ENCODE measurements at regions not wholly inside any gene's neighbourhood (a gene's known extent, or its start where the extent isn't known, plus 50 kb on each side); places are given as distances from the start of the nearest gene placed in this dataset.

DNA sequence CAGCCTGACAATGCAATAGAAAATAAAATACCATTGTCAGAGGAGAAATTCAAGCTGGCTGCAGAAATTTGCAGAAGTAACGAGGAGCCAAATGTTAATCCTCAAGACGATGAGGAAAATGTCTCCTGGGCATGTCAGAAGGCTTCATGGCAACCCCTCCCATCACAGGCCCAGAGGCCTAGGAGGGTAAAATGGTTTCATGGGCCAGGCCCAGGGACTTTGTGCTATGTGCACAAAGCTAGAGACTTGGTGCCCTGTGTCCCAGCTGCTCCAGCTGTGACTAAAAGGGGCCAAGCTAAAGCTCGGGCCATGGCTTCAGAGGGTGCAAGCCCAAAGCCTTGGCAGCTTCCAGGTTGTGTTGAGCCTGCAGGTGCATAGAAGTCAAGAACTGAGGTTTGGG lies 431.7 kb downstream of the LMO7 start:
- TF ChIP-seq, protein P1, sequence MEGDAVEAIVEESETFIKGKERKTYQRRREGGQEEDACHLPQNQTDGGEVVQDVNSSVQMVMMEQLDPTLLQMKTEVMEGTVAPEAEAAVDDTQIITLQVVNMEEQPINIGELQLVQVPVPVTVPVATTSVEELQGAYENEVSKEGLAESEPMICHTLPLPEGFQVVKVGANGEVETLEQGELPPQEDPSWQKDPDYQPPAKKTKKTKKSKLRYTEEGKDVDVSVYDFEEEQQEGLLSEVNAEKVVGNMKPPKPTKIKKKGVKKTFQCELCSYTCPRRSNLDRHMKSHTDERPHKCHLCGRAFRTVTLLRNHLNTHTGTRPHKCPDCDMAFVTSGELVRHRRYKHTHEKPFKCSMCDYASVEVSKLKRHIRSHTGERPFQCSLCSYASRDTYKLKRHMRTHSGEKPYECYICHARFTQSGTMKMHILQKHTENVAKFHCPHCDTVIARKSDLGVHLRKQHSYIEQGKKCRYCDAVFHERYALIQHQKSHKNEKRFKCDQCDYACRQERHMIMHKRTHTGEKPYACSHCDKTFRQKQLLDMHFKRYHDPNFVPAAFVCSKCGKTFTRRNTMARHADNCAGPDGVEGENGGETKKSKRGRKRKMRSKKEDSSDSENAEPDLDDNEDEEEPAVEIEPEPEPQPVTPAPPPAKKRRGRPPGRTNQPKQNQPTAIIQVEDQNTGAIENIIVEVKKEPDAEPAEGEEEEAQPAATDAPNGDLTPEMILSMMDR (conservative IDR thresholded peaks at IDR 0.05; ENCODE audit: low read length): no peak
- no peak overlapping the region for H3K4me3 ChIP-seq (ENCODE audit: low read length)

DNA sequence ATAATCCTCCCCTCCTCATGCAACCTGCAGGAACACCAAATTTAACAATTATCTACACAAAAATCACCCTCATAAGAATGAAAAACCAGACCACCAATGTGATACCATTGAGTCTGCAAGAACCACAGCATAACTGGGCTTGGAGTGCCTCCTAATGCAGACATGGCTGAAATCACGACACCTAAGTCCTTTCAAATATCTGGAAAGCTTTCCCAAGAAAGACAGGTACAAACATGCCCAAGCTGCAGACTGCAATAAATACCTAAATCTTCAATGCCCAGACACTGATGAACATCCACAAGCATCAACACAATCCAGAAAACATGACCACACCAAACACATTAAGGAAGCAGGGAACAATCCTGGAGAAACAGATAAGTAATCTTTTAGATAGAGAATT lies 417.1 kb downstream of the LMO7 start:
- no peak for DNase-seq (ENCODE audit: low read depth)
- TF ChIP-seq, protein P1 (conservative IDR thresholded peaks at IDR 0.05; ENCODE audit: low read length): no peak
- no peak overlapping the region for H3K4me3 ChIP-seq (ENCODE audit: low read length)

More for the DNA sequence above, 431.7 kb downstream of the LMO7 start:
- DNase-seq (ENCODE audit: low read depth): no peak

DNA sequence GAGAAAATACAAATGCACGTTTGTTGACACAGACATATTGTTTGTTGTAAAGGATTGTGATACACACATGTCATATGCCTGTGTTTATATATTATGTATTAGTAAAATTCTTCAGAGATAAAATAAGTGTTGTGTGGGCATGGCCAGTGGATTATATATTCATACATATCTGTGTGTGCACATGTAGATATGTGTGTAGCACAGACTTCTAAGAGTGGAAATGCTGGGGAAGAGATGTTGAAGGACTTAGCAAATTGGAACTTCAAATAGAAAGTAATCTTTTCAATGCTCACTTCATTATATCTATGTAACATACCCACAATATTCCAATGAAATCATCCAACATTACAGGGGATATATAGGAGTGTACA lies 413.2 kb downstream of the LMO7 start:
- no peak for DNase-seq (ENCODE audit: low read depth)
- H3K4me3 ChIP-seq (ENCODE audit: low read length): no peak overlapping the region
- TF ChIP-seq, protein P1 (conservative IDR thresholded peaks at IDR 0.05; ENCODE audit: low read length): no peak

DNA sequence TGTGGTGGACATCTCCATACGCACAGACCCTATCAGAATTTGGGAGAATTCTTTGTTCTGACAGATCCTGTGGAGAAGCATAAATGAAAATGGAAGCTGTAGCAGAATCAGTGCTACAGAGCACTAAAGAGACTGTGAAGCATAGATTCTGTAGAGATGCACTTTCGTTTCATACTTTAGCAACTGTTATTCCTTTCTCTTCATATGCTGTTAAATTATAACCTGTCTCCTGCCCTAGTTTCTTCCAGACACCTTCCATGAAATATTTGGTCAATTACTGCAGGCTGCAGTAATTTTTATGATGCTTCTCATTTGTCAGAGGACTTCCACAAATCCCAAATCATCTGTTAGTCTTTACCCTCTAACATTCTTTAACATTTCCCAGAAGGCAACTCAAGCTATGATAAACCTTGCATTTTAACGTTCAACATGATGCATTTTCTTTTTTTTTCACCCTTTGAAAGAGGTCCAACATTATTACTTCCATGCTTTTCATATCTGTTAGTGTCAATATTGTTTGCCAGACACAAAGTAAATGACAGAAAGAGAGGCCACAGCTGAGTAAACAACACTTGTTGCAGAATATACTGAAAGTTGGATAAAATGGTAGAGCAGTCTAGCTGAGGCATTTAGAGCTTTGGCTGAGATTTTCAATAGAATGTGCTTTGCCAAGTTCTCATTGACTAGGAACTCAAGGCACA lies 412.7 kb downstream of the LMO7 start:
- no peak overlapping the region for H3K4me3 ChIP-seq (ENCODE audit: low read length)
- TF ChIP-seq, protein P1 (conservative IDR thresholded peaks at IDR 0.05; ENCODE audit: low read length): no peak
- no peak for DNase-seq (ENCODE audit: low read depth)

DNA sequence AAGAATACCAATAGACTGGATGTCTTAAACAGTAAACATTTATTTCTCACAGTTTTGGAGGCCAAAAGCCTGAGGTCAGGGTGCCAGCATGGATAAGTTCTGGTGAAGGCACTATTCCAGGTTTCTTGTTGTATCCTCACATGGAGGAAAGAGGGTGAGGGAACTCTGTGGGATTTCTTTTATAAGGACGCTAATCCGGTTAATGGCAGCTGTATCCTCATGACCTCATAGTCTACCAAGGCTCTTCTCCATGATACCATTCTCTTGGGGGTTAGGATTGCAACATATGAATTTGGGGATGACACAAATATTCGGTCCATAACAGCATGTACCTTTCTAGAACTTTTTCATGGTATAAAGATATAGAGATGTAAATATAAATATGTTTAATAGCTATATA lies 412.0 kb downstream of the LMO7 start:
- DNase-seq (ENCODE audit: low read depth): no peak

DNA sequence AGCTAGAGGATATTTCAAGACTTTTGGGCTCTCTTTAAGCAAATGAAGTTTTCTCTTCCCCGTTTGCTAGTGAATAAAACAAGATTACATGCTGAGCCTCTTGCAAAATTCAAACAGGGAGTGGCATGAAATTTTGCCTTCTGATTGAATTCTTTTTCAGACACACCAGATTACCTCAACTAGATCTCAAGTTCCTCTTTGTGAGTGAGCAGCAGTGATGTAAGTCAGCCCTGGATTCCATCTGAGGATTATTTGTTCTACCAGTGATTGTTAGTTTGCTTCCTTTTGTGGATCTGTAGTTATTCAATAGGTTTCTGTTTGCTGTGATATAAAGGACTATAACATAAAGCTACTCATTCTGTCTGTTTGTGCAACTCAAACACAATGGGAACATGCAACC lies 407.7 kb downstream of the LMO7 start:
- DNase-seq (ENCODE audit: low read depth): no peak
- TF ChIP-seq, protein P1 (conservative IDR thresholded peaks at IDR 0.05; ENCODE audit: low read length): no peak
- H3K4me3 ChIP-seq (ENCODE audit: low read length): no peak overlapping the region

More for the DNA sequence above, 412.0 kb downstream of the LMO7 start:
- no peak overlapping the region for H3K4me3 ChIP-seq (ENCODE audit: low read length)
- TF ChIP-seq, protein P1 (conservative IDR thresholded peaks at IDR 0.05; ENCODE audit: low read length): no peak

DNA sequence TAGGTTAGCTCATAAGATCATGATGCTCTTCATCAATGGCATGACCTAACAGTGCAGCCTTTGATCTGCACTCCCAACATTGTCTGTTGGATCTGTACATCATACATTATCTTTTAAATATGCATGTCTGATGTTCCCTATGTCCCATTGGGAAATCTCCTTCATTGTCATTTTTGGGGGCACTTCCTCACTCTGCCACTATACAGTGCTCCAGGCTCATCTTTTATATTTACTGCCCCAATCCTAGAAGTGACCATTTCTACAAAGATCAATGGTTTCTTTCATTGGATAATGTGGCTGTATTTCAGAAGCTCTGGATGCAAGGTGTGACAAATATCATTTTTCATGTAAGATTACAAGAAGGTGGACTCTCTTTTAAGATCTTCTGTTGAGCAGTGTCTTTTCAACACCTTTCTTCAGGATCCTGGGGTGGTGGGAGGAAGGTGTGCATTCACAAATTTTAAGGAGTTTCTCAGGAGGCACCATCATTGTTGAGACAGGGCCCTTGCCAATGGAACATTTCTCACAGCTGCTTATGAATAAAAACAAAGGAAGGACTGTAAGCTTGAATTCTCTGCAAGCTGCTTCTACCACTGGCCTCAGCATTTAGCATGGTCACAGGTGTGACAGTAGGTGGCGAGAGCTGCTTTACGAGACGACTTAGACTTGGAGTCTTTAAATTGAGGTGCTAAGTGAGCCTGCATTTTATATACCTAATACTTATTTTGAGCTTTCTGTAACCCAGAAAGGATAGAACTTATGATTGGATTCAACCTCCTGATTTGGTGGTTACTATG lies 403.0 kb downstream of the LMO7 start:
- DNase-seq (ENCODE audit: low read depth): no peak
- TF ChIP-seq, protein P1 (conservative IDR thresholded peaks at IDR 0.05; ENCODE audit: low read length): no peak
- H3K4me3 ChIP-seq (ENCODE audit: low read length): no peak overlapping the region

All from AG10803 (cell line).